HG02884 (cell line): ENCODE measurements at regions not wholly inside any gene's neighbourhood (a gene's known extent, or its start where the extent isn't known, plus 50 kb on each side); places are given as distances from the start of the nearest gene placed in this dataset.
"Not testable (repeated sequence)": the region's sequence is repeated elsewhere in the genome, so short reads cannot be mapped to it uniquely, and the experiment has no call there.

Source experiments
- ATAC-seq: cut with Tn5 transposase; IDR thresholded peaks from one replicate; pipeline ENCODE4 v1.9.1; 2021; ENCODE audit warnings: mild to moderate bottlenecking, moderate library complexity; ENCODE audit not compliant: unreplicated experiment

DNA sequence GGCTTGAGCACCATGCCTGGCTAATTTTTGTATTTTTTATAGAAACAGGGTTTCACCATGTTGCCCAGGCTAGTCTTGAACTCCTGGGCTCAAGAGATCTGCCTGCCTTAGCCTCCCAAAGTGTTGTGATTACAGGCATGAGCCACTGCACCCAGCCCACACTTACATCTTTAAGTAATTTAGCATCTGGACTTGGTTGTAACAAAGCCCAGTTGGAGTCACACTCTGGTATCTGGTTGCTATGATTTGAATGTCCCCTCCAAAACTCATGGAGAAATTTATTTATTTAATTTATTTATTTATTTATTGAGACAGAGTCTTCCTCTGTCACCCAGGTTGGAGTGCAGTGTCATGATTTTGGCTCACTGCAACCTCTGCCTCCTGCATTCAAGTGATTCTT is 52.7 kb upstream of the TSC22D1 start:
- not testable (repeated sequence) for ATAC-seq

GRCh38 chr13:44627441-44627840 is 51.3 kb upstream of the TSC22D1 start:
- ATAC-seq, result no peak

DNA sequence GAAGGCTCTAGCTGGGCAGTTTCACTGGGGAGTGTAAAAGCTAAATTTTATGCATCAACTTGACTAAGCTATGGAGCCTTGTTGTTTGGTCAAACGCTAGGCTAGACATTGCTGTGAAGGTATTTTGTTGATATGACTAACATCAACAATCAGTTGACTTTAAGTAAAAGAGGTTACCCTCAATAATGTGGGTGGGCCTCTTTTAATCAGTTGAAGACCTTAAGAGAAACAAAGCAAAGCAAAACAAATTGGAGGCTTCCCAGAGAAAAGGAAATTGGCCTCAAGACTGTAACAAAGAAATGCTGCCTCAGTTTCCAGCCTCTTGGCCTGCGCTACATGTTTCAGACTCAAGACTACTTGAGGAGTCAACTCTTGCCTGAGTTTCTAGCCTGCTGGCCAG is 50.0 kb upstream of the TSC22D1 start:
- no peak for ATAC-seq
